ENCODE measurements at regions not wholly inside any gene's neighbourhood (a gene's known extent, or its start where the extent isn't known, plus 50 kb on each side); places are given as distances from the start of the nearest gene placed in this dataset.

GRCh38 chr14:101453225-101453624 lies 108.1 kb upstream of the DIO3 start:
- ATAC-seq = no peak
- intact Hi-C loops (cut with micrococcal nuclease) = no loop called here
- Histone ChIP-seq H3K4me1 (ENCODE audit: control insufficient read depth, insufficient read depth, low read length) (no peaks in the 10 kb centered on the region), H3K9me3 (ENCODE audit: control insufficient read depth, insufficient read depth, low read length) (no peaks in the 10 kb centered on the region), H3K36me3 (ENCODE audit: control insufficient read depth, insufficient read depth, low read length) (no peaks in the 10 kb centered on the region), H3K4me3 (ENCODE audit: low read length) (no peak overlapping the region), H3K27ac (ENCODE audit: low read length) (no peak overlapping the region), H3K27me3 (ENCODE audit: control insufficient read depth, insufficient read depth, low read length) (peaks cover 11% of the 10 kb centered on the region)
- H3K36me3 Mint-ChIP-seq = peaks cover 7% of the 10 kb centered on the region
- H3K27ac Mint-ChIP-seq = no peak overlapping the region
- H3K9me3 Mint-ChIP-seq = no peaks in the 10 kb centered on the region
- peaks cover 4 to 7% of the 10 kb centered on the region in 2 donors for H3K4me1 Mint-ChIP-seq
- TF ChIP-seq CTCF (IDR thresholded peaks at IDR 0.05) = no peak
- no peak overlapping the region for H3K4me3 Mint-ChIP-seq
- no peak for DNase-seq
- 85% methylated on average over 4 of the region's 7 CpGs for WGBS (ENCODE audit: insufficient coverage)
- H3K27me3 Mint-ChIP-seq (ENCODE audit: low read depth in 2 of 2) = peaks cover 68 to 86% of the 10 kb centered on the region in 2 donors

- DNase-seq = no peak
- Mint-ChIP-seq H3K36me3 (peaks cover 7% of the 10 kb centered on the region), H3K4me3 (no peak overlapping the region), H3K9me3 (no peaks in the 10 kb centered on the region), H3K27me3 (ENCODE audit: low read depth in 2 of 2) (peaks cover 65 to 76% of the 10 kb centered on the region in 2 donors), H3K4me1 (peaks cover 4 to 7% of the 10 kb centered on the region in 2 donors), H3K27ac (no peak overlapping the region)
- WGBS (ENCODE audit: insufficient coverage) = 82% methylated on average over 4 of the region's 4 CpGs
- ATAC-seq = no peak
- no peak overlapping the region for H3K27ac ChIP-seq (ENCODE audit: low read length)
- H3K36me3 ChIP-seq (ENCODE audit: control insufficient read depth, insufficient read depth, low read length) = no peaks in the 10 kb centered on the region
- no peak for TF ChIP-seq CTCF (IDR thresholded peaks at IDR 0.05)
- no peaks in the 10 kb centered on the region for H3K9me3 ChIP-seq (ENCODE audit: control insufficient read depth, insufficient read depth, low read length)
- H3K4me1 ChIP-seq (ENCODE audit: control insufficient read depth, insufficient read depth, low read length) = no peaks in the 10 kb centered on the region
- peaks cover 5% of the 10 kb centered on the region for H3K27me3 ChIP-seq (ENCODE audit: control insufficient read depth, insufficient read depth, low read length)
- no peak overlapping the region for H3K4me3 ChIP-seq (ENCODE audit: low read length)
- intact Hi-C loops (cut with micrococcal nuclease) = no loop called here
Observed at GRCh38 chr14:101454229-101454628, 107.1 kb upstream of the DIO3 start.

- peaks cover 4 to 7% of the 10 kb centered on the region in 2 donors for H3K4me1 Mint-ChIP-seq
- intact Hi-C loops (cut with micrococcal nuclease) = no loop called here
- 21% methylated on average over 31 of the region's 32 CpGs for WGBS (ENCODE audit: insufficient coverage)
- Histone ChIP-seq H3K36me3 (ENCODE audit: control insufficient read depth, insufficient read depth, low read length) (no peaks in the 10 kb centered on the region), H3K9me3 (ENCODE audit: control insufficient read depth, insufficient read depth, low read length) (no peaks in the 10 kb centered on the region), H3K4me3 (ENCODE audit: low read length) (no peak overlapping the region), H3K27ac (ENCODE audit: low read length) (no peak overlapping the region), H3K27me3 (ENCODE audit: control insufficient read depth, insufficient read depth, low read length) (peaks cover 13% of the 10 kb centered on the region), H3K4me1 (ENCODE audit: control insufficient read depth, insufficient read depth, low read length) (no peaks in the 10 kb centered on the region)
- H3K36me3 Mint-ChIP-seq = peaks cover 7% of the 10 kb centered on the region
- H3K4me3 Mint-ChIP-seq = peak overlapping the region; percentile 6
- H3K27me3 Mint-ChIP-seq (ENCODE audit: low read depth in 2 of 2) = peaks cover 54 to 73% of the 10 kb centered on the region in 2 donors
- no peak overlapping the region for H3K27ac Mint-ChIP-seq
- TF ChIP-seq CTCF (IDR thresholded peaks at IDR 0.05) = no peak
- DNase-seq = no peak
- no peak for ATAC-seq
- no peaks in the 10 kb centered on the region for H3K9me3 Mint-ChIP-seq
Observed at GRCh38 chr14:101456246-101457175, 104.8 kb upstream of the DIO3 start.
